HepG2 (cell line): ENCODE measurements at regions not wholly inside any gene's neighbourhood (a gene's known extent, or its start where the extent isn't known, plus 50 kb on each side); places are given as distances from the start of the nearest gene placed in this dataset.

Source experiments
- ATAC-seq: fragments of 200-7000 bp; cut with Tn5 transposase; 3 replicates; pipeline ENCODE4 v1.9.1; 2020; ENCODE audit warnings: mild to moderate bottlenecking, moderate library complexity
- BruUV-seq: library from RNA; stranded (reverse); fragments of 400-500 nt; replicated peaks from 2 replicates; lab custom pipeline; 2021; lab: Mats Ljungman, UMichigan
- CTCF ChIA-PET: fragments of 300-600 bp; formaldehyde crosslinking; extraction: SDS; loops from one replicate; lab custom pipeline; 2021; ENCODE audit warnings: low total read pairs, inconsistent platforms, low intra/inter-chr PET ratio; lab: Yijun Ruan, JAX
- POLR2A ChIA-PET: fragments of 350-600 bp; sonication (Branson Sonifier 250); formaldehyde crosslinking; loops from one replicate; lab custom pipeline; 2020; ENCODE audit warnings: antibody characterized with exemption, inconsistent platforms; lab: Yijun Ruan, JAX
- DNase-seq: peaks from one replicate; pipeline ENCODE4 v3.0.0-alpha.2; 2015; ENCODE audit warnings: low spot score
- FAIRE-seq: peaks from 3 replicates; lab custom pipeline; 2011; peaks lifted over from hg19 to GRCh38; lab: Jason Lieb, UNC
- H2AFZ ChIP-seq: one replicate; pipeline ENCODE4 v1.6.1; 2011; ENCODE audit warnings: low read length, inconsistent platforms
- H3K27ac ChIP-seq: fragments of 300-600 bp; 3 replicates; pipeline ENCODE4 v1.8.0; 2011; ENCODE audit warnings: mixed run types, mild to moderate bottlenecking, mixed read lengths, low read length, inconsistent platforms; ENCODE audit not compliant: insufficient read depth; ENCODE audit errors: extremely low read length
- H3K27me3 ChIP-seq, 2 experiments: fragments of 200-600 bp in 1 of 2; 2 replicates in 1 of 2; 3 replicates in 1 of 2; pipeline versions ENCODE4 v1.6.0 to v1.8.0; 2011; ENCODE audit warnings: low read length in 2 of 2, mild to moderate bottlenecking in 2 of 2, moderate library complexity in 2 of 2, inconsistent platforms in 1 of 2; ENCODE audit not compliant: insufficient read depth in 2 of 2, control insufficient read depth in 1 of 2
- H3K36me3 ChIP-seq, 2 experiments: fragments of 200-600 bp in 1 of 2; replicated peaks in 1 of 2; 2 replicates in 1 of 2; 3 replicates in 1 of 2; pipeline versions ENCODE4 v1.5.1 to v1.8.0; 2011; ENCODE audit warnings: low read length in 2 of 2, inconsistent platforms in 1 of 2; ENCODE audit not compliant: insufficient read depth in 2 of 2, control insufficient read depth in 1 of 2
- H3K4me1 ChIP-seq: 2 replicates; pipeline ENCODE4 v1.5.1; 2012; ENCODE audit warnings: low read length, inconsistent platforms; ENCODE audit not compliant: insufficient read depth
- H3K4me2 ChIP-seq: 2 replicates; pipeline ENCODE4 v1.6.0; 2011; ENCODE audit warnings: low read depth, low read length, inconsistent platforms
- H3K4me3 ChIP-seq, 3 experiments: fragments of 200-600 bp in 1 of 3; sonication (generic), shearing (Covaris generic) in 1 of 3; replicated peaks in 1 of 3; 2 replicates each; pipeline ENCODE4 v1.5.1; 2011 to 2016; ENCODE audit warnings: low read length in 3 of 3, inconsistent platforms in 2 of 3, low read depth in 2 of 3, mild to moderate bottlenecking in 2 of 3, control low read depth in 1 of 3, mixed read lengths in 1 of 3; ENCODE audit not compliant: insufficient read depth in 1 of 3
- H3K79me2 ChIP-seq: one replicate; pipeline ENCODE4 v1.6.1; 2011; ENCODE audit warnings: low read length, inconsistent platforms; ENCODE audit not compliant: insufficient read depth
- H3K9ac ChIP-seq: 2 replicates; pipeline ENCODE4 v1.6.0; 2011; ENCODE audit warnings: mild to moderate bottlenecking, low read depth, low read length, inconsistent platforms; ENCODE audit not compliant: insufficient read depth
- H3K9me3 ChIP-seq: 2 replicates; pipeline ENCODE4 v1.5.1; 2012; ENCODE audit warnings: mild to moderate bottlenecking, low read length
- H4K20me1 ChIP-seq: 2 replicates; pipeline ENCODE4 v1.6.0; 2011; ENCODE audit warnings: inconsistent platforms, mild to moderate bottlenecking, low read length, moderate library complexity; ENCODE audit not compliant: insufficient read depth
- DPF2 ChIP-seq: sonication (generic); formaldehyde crosslinking; IDR thresholded peaks from 2 replicates; pipeline ENCODE4 v1.4.0; 2020; ENCODE audit warnings: mild to moderate bottlenecking, low read depth, missing genetic modification reagents, borderline replicate concordance
- HNRNPH1 ChIP-seq: fragments of 200-400 bp; formaldehyde crosslinking; optimal IDR thresholded peaks from 2 replicates; pipeline ENCODE3; 2017; ENCODE audit warnings: mild to moderate bottlenecking, low read depth, low read length
- SYNCRIP ChIP-seq: fragments of 200-400 bp; formaldehyde crosslinking; IDR thresholded peaks from 2 replicates; pipeline ENCODE4 v1.6.1; 2018; ENCODE audit warnings: mild to moderate bottlenecking, low read depth, low read length; ENCODE audit not compliant: insufficient read depth
- TSC22D2 ChIP-seq: sonication (generic); formaldehyde crosslinking; IDR thresholded peaks from 2 replicates; pipeline ENCODE4 v1.5.1; 2020; ENCODE audit warnings: missing genetic modification reagents, mild to moderate bottlenecking, borderline replicate concordance
- ZNF329 ChIP-seq: sonication (generic); formaldehyde crosslinking; IDR thresholded peaks from 2 replicates; pipeline ENCODE4 v1.9.0; 2021; ENCODE audit warnings: low read depth, mild to moderate bottlenecking, missing genetic modification reagents
- ZNF484 ChIP-seq: sonication (generic); formaldehyde crosslinking; IDR thresholded peaks from 2 replicates; pipeline ENCODE4 v1.5.1; 2020; ENCODE audit warnings: mild to moderate bottlenecking, low read depth, missing genetic modification reagents, borderline replicate concordance
- ZNF562 ChIP-seq: sonication (generic); formaldehyde crosslinking; IDR thresholded peaks from 2 replicates; pipeline ENCODE4 v1.8.0; 2022; ENCODE audit warnings: missing genetic modification reagents, borderline replicate concordance
- ZNF564 ChIP-seq: sonication (generic); formaldehyde crosslinking; IDR thresholded peaks from 2 replicates; pipeline ENCODE4 v1.8.1; 2023; ENCODE audit warnings: mild to moderate bottlenecking, missing genetic modification reagents
- ZNF597 ChIP-seq: sonication (generic); formaldehyde crosslinking; IDR thresholded peaks from 2 replicates; pipeline ENCODE4 v1.5.0; 2020; ENCODE audit warnings: missing genetic modification reagents
- ZNF629 ChIP-seq: sonication (generic); formaldehyde crosslinking; conservative IDR thresholded peaks from 2 replicates; pipeline ENCODE4 v1.5.0; 2020; ENCODE audit warnings: missing genetic modification reagents
- ZNF773 ChIP-seq: sonication (generic); formaldehyde crosslinking; IDR thresholded peaks from 2 replicates; pipeline ENCODE4 v1.4.0; 2020; ENCODE audit warnings: missing genetic modification reagents, borderline replicate concordance
- ZNF777 ChIP-seq: sonication (generic); formaldehyde crosslinking; IDR thresholded peaks from 2 replicates; pipeline ENCODE4 v1.4.0; 2020; ENCODE audit warnings: missing genetic modification reagents
- WGBS: methylation state at CpG from one replicate; pipeline ENCODE4 v1.1.6; 2017; ENCODE audit warnings: low lambda C conversion rate; 5-methylcytosine and 5-hydroxymethylcytosine counted together
- in situ Hi-C: cut with HindIII; loops from 2 replicates; pipeline ENCODE4 v1.10.0; 2017; ENCODE audit warnings: low pct_unique_long_range_greater_than_20kb; ENCODE audit not compliant: extremely low pct_ligation_motif_present
- intact Hi-C: fragments of 100-400 bp; cut with micrococcal nuclease; formaldehyde crosslinking; loops from one replicate; pipeline ENCODE4 v1.10.0; 2022; ENCODE audit not compliant: unreplicated experiment
- TF ChIP-seq, protein P1 (sequence below): fragments of 450-650 bp; IDR thresholded peaks from 2 replicates; pipeline ENCODE4 v1.6.1; 2016
- TF ChIP-seq, protein P2 (sequence below): sonication (generic); formaldehyde crosslinking; IDR thresholded peaks from 2 replicates; pipeline ENCODE4 v1.8.0; 2022; ENCODE audit warnings: mild to moderate bottlenecking, missing genetic modification reagents, moderate library complexity

- Histone ChIP-seq H3K27me3 (no peaks in the 10 kb centered on the region; a peak in 1 of 5 replicates), H3K9me3 (peaks cover 40% of the 10 kb centered on the region), H4K20me1 (no peaks in the 10 kb centered on the region), H3K36me3 (no peaks in the 10 kb centered on the region), H3K4me2 (no peak overlapping the region), H2AFZ (no peak overlapping the region), H3K27ac (no peak overlapping the region), H3K9ac (no peak overlapping the region), H3K4me1 (peaks cover 9% of the 10 kb centered on the region), H3K79me2 (no peaks in the 10 kb centered on the region), H3K4me3 (no peak overlapping the region)
- ChIA-PET POLR2A (no interaction called here), CTCF (no interaction called here)
- TF ChIP-seq HNRNPH1 (no peak), ZNF629 (CRISPR knock-in tag) (peak; percentile 60)
- TF ChIP-seq, protein P1, sequence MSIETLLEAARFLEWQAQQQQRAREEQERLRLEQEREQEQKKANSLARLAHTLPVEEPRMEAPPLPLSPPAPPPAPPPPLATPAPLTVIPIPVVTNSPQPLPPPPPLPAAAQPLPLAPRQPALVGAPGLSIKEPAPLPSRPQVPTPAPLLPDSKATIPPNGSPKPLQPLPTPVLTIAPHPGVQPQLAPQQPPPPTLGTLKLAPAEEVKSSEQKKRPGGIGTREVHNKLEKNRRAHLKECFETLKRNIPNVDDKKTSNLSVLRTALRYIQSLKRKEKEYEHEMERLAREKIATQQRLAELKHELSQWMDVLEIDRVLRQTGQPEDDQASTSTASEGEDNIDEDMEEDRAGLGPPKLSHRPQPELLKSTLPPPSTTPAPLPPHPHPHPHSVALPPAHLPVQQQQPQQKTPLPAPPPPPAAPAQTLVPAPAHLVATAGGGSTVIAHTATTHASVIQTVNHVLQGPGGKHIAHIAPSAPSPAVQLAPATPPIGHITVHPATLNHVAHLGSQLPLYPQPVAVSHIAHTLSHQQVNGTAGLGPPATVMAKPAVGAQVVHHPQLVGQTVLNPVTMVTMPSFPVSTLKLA, result peak; percentile 67
- FAIRE-seq (no peak), ATAC-seq (no peak), DNase-seq (no peak)
- in situ Hi-C loops (no loop called here), intact Hi-C loops (no loop called here)
- 16% methylated on average over 5 of the region's 5 CpGs for WGBS
- no TSS peak for BruUV-seq
Observed at GRCh38 chr16:9311303-9311954, 220.0 kb downstream of the HAPSTR1 start.

DNA sequence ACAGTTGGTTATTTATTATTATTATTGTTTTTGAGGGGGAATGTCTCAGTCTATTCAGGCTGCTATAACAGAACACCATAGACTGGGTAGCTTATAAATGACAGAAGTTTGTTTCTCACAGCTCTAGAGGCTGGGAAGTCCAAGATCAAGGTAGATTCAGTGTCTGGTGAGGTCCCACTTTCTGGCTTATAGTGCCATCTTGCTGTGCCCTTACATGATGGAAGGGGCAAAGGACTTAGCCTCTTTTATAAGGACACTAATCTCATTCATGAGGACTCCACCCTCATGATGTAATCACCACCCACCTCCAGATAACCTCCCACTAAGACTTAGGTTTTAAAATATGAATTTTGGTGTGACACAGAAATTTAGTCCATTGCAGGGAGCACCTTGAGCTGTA is 224.6 kb downstream of the HAPSTR1 start:
- Histone ChIP-seq H3K27me3 (no peaks in the 10 kb centered on the region), H3K4me1 (peaks cover 12% of the 10 kb centered on the region), H2AFZ (no peak overlapping the region), H3K79me2 (no peaks in the 10 kb centered on the region), H3K36me3 (no peaks in the 10 kb centered on the region), H3K27ac (no peak overlapping the region), H4K20me1 (no peaks in the 10 kb centered on the region), H3K4me2 (no peak overlapping the region), H3K9me3 (peaks cover 40% of the 10 kb centered on the region), H3K9ac (no peak overlapping the region), H3K4me3 (no peak overlapping the region)
- DNase-seq (no peak), ATAC-seq (no peak), FAIRE-seq (no peak)
- intact Hi-C loops (no loop called here), in situ Hi-C loops (no loop called here)
- ChIA-PET CTCF (no interaction called here), POLR2A (no interaction called here)
- no TSS peak for BruUV-seq
- no peak; the same call in 1 of the 2 replicates for TF ChIP-seq TSC22D2 (CRISPR knock-in tag)
- no peak for TF ChIP-seq ZNF562 (CRISPR knock-in tag)
- TF ChIP-seq ZNF597 (CRISPR knock-in tag), result no peak
- no peak for TF ChIP-seq SYNCRIP
- TF ChIP-seq ZNF777 (CRISPR knock-in tag), result no peak
- no peak for TF ChIP-seq DPF2 (CRISPR knock-in tag)
- TF ChIP-seq ZNF564, result peak; percentile 98
- no peak for TF ChIP-seq ZNF484 (CRISPR knock-in tag)
- TF ChIP-seq ZNF773 (CRISPR knock-in tag), result no peak
- TF ChIP-seq, protein P2, sequence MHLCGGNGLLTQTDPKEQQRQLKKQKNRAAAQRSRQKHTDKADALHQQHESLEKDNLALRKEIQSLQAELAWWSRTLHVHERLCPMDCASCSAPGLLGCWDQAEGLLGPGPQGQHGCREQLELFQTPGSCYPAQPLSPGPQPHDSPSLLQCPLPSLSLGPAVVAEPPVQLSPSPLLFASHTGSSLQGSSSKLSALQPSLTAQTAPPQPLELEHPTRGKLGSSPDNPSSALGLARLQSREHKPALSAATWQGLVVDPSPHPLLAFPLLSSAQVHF (CRISPR knock-in tag), result no peak
- no peak for TF ChIP-seq ZNF329 (CRISPR knock-in tag)
